Lung (tissue), 11 donors: ENCODE measurements at regions not wholly inside any gene's neighbourhood (a gene's known extent, or its start where the extent isn't known, plus 50 kb on each side); places are given as distances from the start of the nearest gene placed in this dataset.

Experiments used
- ATAC-seq: fragments of 200-7000 bp; cut with Tn5 transposase; one replicate; pipeline ENCODE4 v1.9.1; 2020; ENCODE audit warnings: moderate number of reproducible peaks; ENCODE audit not compliant: insufficient read depth, low FRiP score
- DNase-seq, 3 donors: peaks; one replicate each; pipeline ENCODE4 v3.0.0-alpha.2; 2013 to 2017
- H3K27ac ChIP-seq, 2 donors: one replicate each; pipeline ENCODE4 v1.5.1; 2013; ENCODE audit warnings: mild to moderate bottlenecking in 2 of 2, moderate library complexity in 2 of 2, control low read depth in 1 of 2, inconsistent platforms in 1 of 2, low read depth in 1 of 2, low read length in 1 of 2
- H3K27me3 ChIP-seq, 3 donors: one replicate each; pipeline ENCODE4 v1.5.1; 2013; ENCODE audit warnings: low read length in 2 of 3; ENCODE audit not compliant: control insufficient read depth in 3 of 3, insufficient read depth in 3 of 3
- H3K36me3 ChIP-seq, 4 donors: one replicate each; pipeline ENCODE4 v1.5.1; 2013; ENCODE audit warnings: low read length in 4 of 4, mild to moderate bottlenecking in 1 of 4, moderate library complexity in 1 of 4; ENCODE audit not compliant: control insufficient read depth in 4 of 4, insufficient read depth in 4 of 4
- H3K4me1 ChIP-seq, 5 donors: one replicate each; pipeline ENCODE4 v1.5.1; 2013; ENCODE audit warnings: low read length in 5 of 5, mild to moderate bottlenecking in 2 of 5, moderate library complexity in 1 of 5; ENCODE audit not compliant: control insufficient read depth in 5 of 5, insufficient read depth in 5 of 5
- H3K4me3 ChIP-seq: one replicate; pipeline ENCODE4 v1.5.1; 2013; ENCODE audit warnings: mild to moderate bottlenecking, control low read depth, moderate library complexity
- H3K9ac ChIP-seq, 2 donors: one replicate each; pipeline ENCODE4 v1.5.1; 2013; ENCODE audit warnings: low read length in 2 of 2, control low read depth in 1 of 2; ENCODE audit not compliant: insufficient read depth in 1 of 2
- H3K9me3 ChIP-seq, 4 donors: one replicate each; pipeline ENCODE4 v1.5.1; 2013; ENCODE audit warnings: low read length in 3 of 4, mild to moderate bottlenecking in 1 of 4, moderate library complexity in 1 of 4; ENCODE audit not compliant: control insufficient read depth in 4 of 4, insufficient read depth in 3 of 4
- WGBS, 2 donors: extraction: QIAGEN DNeasy Blood & Tissue Kit; methylation state at CpG; one replicate each; pipeline ENCODE4 v1.1.7; 2013; 5-methylcytosine and 5-hydroxymethylcytosine counted together
- TF ChIP-seq, protein P1 (sequence below): IDR thresholded peaks from 2 replicates; pipeline ENCODE4 v1.5.1; 2012; ENCODE audit warnings: mild to moderate bottlenecking; ENCODE audit errors: control extremely low read depth, extremely low read depth
- donor health status: control.
- donor health status: control.
- donor health status: Bipolar disorder and iron deficiency.
- donor health status: healthy.
- donor health status: DM: yes; HTN: yes; CAD: no.

DNA sequence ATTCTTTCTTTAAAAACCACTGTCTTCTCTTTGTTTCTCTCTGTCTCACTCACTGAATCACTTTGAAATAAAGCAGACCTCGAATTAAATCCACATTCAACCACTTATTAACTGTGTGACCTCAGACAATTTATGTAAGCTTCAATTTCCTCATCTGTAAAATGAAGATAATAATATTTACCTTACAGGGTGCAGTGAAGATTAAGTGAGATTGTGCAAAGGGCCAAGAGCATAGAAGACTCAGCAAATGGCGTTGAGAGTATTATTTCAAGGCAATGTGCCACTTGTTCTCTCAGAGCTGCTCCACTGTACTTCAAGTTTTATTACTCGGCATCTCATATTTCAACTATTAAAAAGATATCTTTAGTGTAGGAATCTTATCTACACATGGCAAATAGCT is 454.2 kb upstream of the HNRNPA3 start:
- no peak overlapping the region for H3K9ac ChIP-seq
- no peaks in the 10 kb centered on the region for H3K27me3 ChIP-seq
- ATAC-seq (no peak), DNase-seq (peak in 1 of 3 donors; percentile 21)
- no peak overlapping the region for H3K27ac ChIP-seq
- H3K36me3 ChIP-seq, result no peaks in the 10 kb centered on the region
- TF ChIP-seq, protein P1, sequence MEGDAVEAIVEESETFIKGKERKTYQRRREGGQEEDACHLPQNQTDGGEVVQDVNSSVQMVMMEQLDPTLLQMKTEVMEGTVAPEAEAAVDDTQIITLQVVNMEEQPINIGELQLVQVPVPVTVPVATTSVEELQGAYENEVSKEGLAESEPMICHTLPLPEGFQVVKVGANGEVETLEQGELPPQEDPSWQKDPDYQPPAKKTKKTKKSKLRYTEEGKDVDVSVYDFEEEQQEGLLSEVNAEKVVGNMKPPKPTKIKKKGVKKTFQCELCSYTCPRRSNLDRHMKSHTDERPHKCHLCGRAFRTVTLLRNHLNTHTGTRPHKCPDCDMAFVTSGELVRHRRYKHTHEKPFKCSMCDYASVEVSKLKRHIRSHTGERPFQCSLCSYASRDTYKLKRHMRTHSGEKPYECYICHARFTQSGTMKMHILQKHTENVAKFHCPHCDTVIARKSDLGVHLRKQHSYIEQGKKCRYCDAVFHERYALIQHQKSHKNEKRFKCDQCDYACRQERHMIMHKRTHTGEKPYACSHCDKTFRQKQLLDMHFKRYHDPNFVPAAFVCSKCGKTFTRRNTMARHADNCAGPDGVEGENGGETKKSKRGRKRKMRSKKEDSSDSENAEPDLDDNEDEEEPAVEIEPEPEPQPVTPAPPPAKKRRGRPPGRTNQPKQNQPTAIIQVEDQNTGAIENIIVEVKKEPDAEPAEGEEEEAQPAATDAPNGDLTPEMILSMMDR, result no peak
- no peaks in the 10 kb centered on the region for H3K4me1 ChIP-seq
- no peak overlapping the region for H3K4me3 ChIP-seq
- 41 to 68% methylated on average over 3 of the region's 3 CpGs for WGBS, 2 donors
- H3K9me3 ChIP-seq, result no peaks in the 10 kb centered on the region

DNA sequence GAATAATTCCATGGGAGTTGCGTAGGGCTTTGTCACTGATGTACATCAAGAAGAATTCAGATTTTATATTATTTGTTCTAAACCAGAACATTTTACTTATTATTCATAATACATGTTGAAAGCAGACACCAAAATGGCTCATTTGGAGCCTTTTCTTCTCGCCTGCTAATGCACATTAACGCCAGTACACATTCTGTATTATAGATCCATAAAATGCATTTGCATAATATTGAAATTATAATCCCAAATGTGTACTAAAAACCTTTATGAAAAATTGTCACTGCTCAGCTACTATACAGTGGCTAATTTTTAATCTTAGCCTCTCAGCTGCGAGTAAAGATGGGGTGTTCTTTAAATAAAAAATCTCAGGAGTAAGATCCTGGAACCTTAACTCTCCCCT is 452.2 kb upstream of the HNRNPA3 start:
- no peaks in the 10 kb centered on the region for H3K4me1 ChIP-seq
- no peak overlapping the region for H3K9ac ChIP-seq
- ATAC-seq (no peak), DNase-seq (no peak)
- no peaks in the 10 kb centered on the region for H3K36me3 ChIP-seq
- H3K27me3 ChIP-seq, result no peaks in the 10 kb centered on the region
- WGBS, 2 donors, result 93 to 95% methylated on average over 4 of the region's 4 CpGs
- H3K4me3 ChIP-seq, result no peak overlapping the region
- no peaks in the 10 kb centered on the region for H3K9me3 ChIP-seq
- TF ChIP-seq, protein P1, result no peak
- H3K27ac ChIP-seq, result no peak overlapping the region

DNA sequence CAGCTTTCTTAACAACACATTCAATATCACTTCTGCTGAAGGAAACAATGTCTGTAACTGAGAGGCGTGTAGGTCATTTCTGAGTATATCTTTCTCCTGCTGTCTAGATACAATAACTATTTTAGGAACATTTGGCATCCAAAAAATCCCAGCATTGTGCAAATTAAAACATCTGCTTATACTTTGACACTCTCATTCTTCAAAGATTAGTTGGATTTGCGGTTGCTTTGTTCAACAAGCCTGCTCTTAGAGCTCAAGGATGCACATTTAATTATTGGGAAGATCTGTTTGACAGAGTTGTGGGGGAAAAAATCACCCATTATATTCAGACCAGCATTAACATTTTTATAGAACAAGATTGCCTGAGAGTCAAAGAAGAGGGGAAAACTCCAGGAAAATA is 449.5 kb upstream of the HNRNPA3 start:
- DNase-seq (no peak), ATAC-seq (no peak)
- no peaks in the 10 kb centered on the region for H3K4me1 ChIP-seq
- H3K4me3 ChIP-seq, result no peak overlapping the region
- TF ChIP-seq, protein P1, result no peak
- no peaks in the 10 kb centered on the region for H3K27me3 ChIP-seq
- H3K9me3 ChIP-seq, result no peaks in the 10 kb centered on the region
- H3K9ac ChIP-seq, result no peak overlapping the region
- no peak overlapping the region for H3K27ac ChIP-seq
- 76 to 90% methylated on average over 2 of the region's 2 CpGs for WGBS, 2 donors
- H3K36me3 ChIP-seq, result no peaks in the 10 kb centered on the region

DNA sequence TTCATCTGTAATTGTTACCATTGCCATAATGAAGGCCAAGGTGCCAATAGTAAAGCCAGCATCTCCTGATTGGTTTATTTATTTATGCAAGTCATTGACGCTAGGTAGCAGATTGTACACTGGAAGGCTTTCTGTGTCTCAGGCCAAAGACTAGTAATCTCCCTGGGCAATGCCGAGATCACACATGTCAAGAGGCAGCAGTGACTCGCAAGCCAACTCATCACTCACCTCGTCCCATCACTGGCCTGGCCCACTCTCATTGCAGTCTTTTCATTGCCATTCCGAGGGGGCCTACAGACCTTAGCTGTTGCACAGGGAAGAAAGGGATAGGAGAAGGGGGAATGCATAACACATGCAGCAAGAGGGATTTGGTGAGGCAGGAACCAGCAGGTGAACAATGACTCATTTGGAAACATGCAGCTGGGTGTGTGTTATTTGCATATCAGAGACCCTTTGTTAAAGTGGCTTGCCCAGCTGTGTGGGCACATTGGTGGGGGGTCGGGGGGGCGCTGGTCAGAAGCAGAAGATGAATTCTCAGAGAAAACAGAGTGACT is 448.7 kb upstream of the HNRNPA3 start:
- Histone ChIP-seq H3K4me3 (no peak overlapping the region), H3K27ac (no peak overlapping the region), H3K36me3 (no peaks in the 10 kb centered on the region), H3K27me3 (no peaks in the 10 kb centered on the region), H3K9me3 (no peaks in the 10 kb centered on the region), H3K4me1 (no peaks in the 10 kb centered on the region), H3K9ac (no peak overlapping the region)
- ATAC-seq (no peak), DNase-seq (no peak)
- TF ChIP-seq, protein P1, result no peak
- whole genome bisulfite sequencing, 2 donors, result 68 to 78% methylated on average over 7 of the region's 7 CpGs
